ENCODE measurements at regions not wholly inside any gene's neighbourhood (a gene's known extent, or its start where the extent isn't known, plus 50 kb on each side); places are given as distances from the start of the nearest gene placed in this dataset.

GRCh38 chr2:192544371-192544955 is 349.7 kb upstream of the TMEFF2 start:
- TF ChIP-seq MAX (IDR thresholded peaks at IDR 0.05): no peak
- TF ChIP-seq EGR1 (IDR thresholded peaks at IDR 0.05; ENCODE audit: low read depth): no peak
- no peak for TF ChIP-seq TCF7L2 (IDR thresholded peaks at IDR 0.05; ENCODE audit: borderline replicate concordance, extremely low read depth, insufficient read depth, insufficient read length)
- TF ChIP-seq JUND (IDR thresholded peaks at IDR 0.05): no peak
- TF ChIP-seq CTCF (IDR thresholded peaks at IDR 0.05 in 2 of 3, conservative IDR thresholded peaks at IDR 0.05 in 1 of 3; ENCODE audit: borderline replicate concordance in 1 of 3, insufficient read depth in 1 of 3, low read depth in 2 of 3, low read length in 2 of 3): no peak
- TF ChIP-seq YY1 (IDR thresholded peaks at IDR 0.05; ENCODE audit: extremely low read depth, insufficient replicate concordance, low read depth, low read length): no peak
- TF ChIP-seq SRF (IDR thresholded peaks at IDR 0.05; ENCODE audit: low read depth): no peak
- no peak for TF ChIP-seq CBX3 (IDR thresholded peaks at IDR 0.05; ENCODE audit: low read depth)
- TF ChIP-seq ELF1 (IDR thresholded peaks at IDR 0.05; ENCODE audit: borderline replicate concordance, low read depth): no peak
- TF ChIP-seq RAD21 (IDR thresholded peaks at IDR 0.05; ENCODE audit: low read depth): no peak
- TF ChIP-seq ZBTB33 (IDR thresholded peaks at IDR 0.05; ENCODE audit: extremely low read depth, insufficient replicate concordance, low read length): no peak
- TF ChIP-seq POLR2AphosphoS5 (IDR thresholded peaks at IDR 0.05; ENCODE audit: low read depth, low read length): no peak
- no peak for TF ChIP-seq EZH2phosphoT487 (IDR thresholded peaks at IDR 0.05; ENCODE audit: borderline replicate concordance)
- no peak for TF ChIP-seq FOSL1 (IDR thresholded peaks at IDR 0.05; ENCODE audit: low read depth)
- no peak for TF ChIP-seq EZH2 (IDR thresholded peaks at IDR 0.05)
- TF ChIP-seq POLR2A (IDR thresholded peaks at IDR 0.05; ENCODE audit: borderline replicate concordance, extremely low read depth, insufficient read depth, insufficient read length): no peak
- TF ChIP-seq ZNF274 (IDR thresholded peaks at IDR 0.05; ENCODE audit: low read depth, low read length): no peak
- no peak for TF ChIP-seq SIN3A (IDR thresholded peaks at IDR 0.05; ENCODE audit: low read depth)
- intact Hi-C loops (cut with micrococcal nuclease): no loop called here

More at GRCh38 chr2:192544371-192544955, 349.7 kb upstream of the TMEFF2 start:
- H3K9me3 ChIP-seq (ENCODE audit: control insufficient read depth in 1 of 2, insufficient read depth in 1 of 2, low read depth in 1 of 2, low read length in 2 of 2): no peaks in the 10 kb centered on the region
- DNase-seq (ENCODE audit: low read depth, low spot score) (no peak), ATAC-seq (no peak)
- no peaks in the 10 kb centered on the region for H3K9me2 ChIP-seq (ENCODE audit: insufficient read depth)
- ChIA-PET CTCF (no interaction called here), POLR2A (no interaction called here), RAD21 (ENCODE audit: low non-redundant PET in 1 of 2, low total read pairs in 2 of 2, uncharacterized antibody in 2 of 2, unreplicated experiment in 2 of 2) (no interaction called here)
- no peak overlapping the region for H3K4me2 ChIP-seq (ENCODE audit: low read length)
- H3K27me3 ChIP-seq (ENCODE audit: insufficient read depth, low read length): no peaks in the 10 kb centered on the region
- BruUV-seq (replicated peaks): no TSS peak
- H2AFZ ChIP-seq (ENCODE audit: low read depth, low read length, poor library complexity, severe bottlenecking): no peak overlapping the region
- no peaks in the 10 kb centered on the region for H4K20me1 ChIP-seq (ENCODE audit: insufficient read depth)
- no peaks in the 10 kb centered on the region for H3K4me1 ChIP-seq (ENCODE audit: control insufficient read depth in 1 of 2, insufficient read depth in 2 of 2, low read length in 2 of 2)
- no peak overlapping the region for H3K9ac ChIP-seq (ENCODE audit: low read length)
- H3K36me3 ChIP-seq (ENCODE audit: control insufficient read depth in 1 of 2, insufficient read depth in 2 of 2, low read length in 2 of 2): no peaks in the 10 kb centered on the region
- no peak overlapping the region for H3K27ac ChIP-seq (ENCODE audit: low read depth, low read length)
- no peaks in the 10 kb centered on the region for H3K79me2 ChIP-seq (ENCODE audit: insufficient read depth, low read length)
- no peak overlapping the region for H3K4me3 ChIP-seq (replicated peaks in 1 of 2; ENCODE audit: low read depth in 1 of 2, low read length in 2 of 2)

Measured in HCT116 (cell line).